ENCODE measurements at regions not wholly inside any gene's neighbourhood (a gene's known extent, or its start where the extent isn't known, plus 50 kb on each side); places are given as distances from the start of the nearest gene placed in this dataset.

GRCh38 chr3:151935446-151935845 lies 62.0 kb downstream of the SUCNR1 start:
- DNase-seq: no peak

- no peak for DNase-seq
Measured at GRCh38 chr3:151940481-151940880, 67.0 kb downstream of the SUCNR1 start.

GRCh38 chr3:151943539-151943938 lies 70.1 kb downstream of the SUCNR1 start:
- no peak for DNase-seq

GRCh38 chr3:151944356-151944755 lies 70.9 kb downstream of the SUCNR1 start:
- no peak for DNase-seq

GRCh38 chr3:151946606-151947005 lies 73.2 kb downstream of the SUCNR1 start:
- no peak for DNase-seq

GRCh38 chr3:151949706-151950105 lies 76.3 kb downstream of the SUCNR1 start:
- DNase-seq: no peak

GRCh38 chr3:151955356-151955755 lies 81.9 kb downstream of the SUCNR1 start:
- no peak for DNase-seq

GRCh38 chr3:151960961-151961580 lies 87.6 kb downstream of the SUCNR1 start:
- no peak for DNase-seq

GRCh38 chr3:151962352-151962751 lies 88.9 kb downstream of the SUCNR1 start:
- DNase-seq: no peak

GRCh38 chr3:151962912-151963311 lies 89.5 kb downstream of the SUCNR1 start:
- no peak for DNase-seq

GRCh38 chr3:151964743-151965142 lies 91.3 kb downstream of the SUCNR1 start:
- DNase-seq: no peak

GRCh38 chr3:151969026-151969642 lies 95.7 kb downstream of the SUCNR1 start:
- DNase-seq: no peak

- no peak for DNase-seq
Measured at GRCh38 chr3:151971814-151972579, 98.6 kb downstream of the SUCNR1 start.

- DNase-seq: no peak
Measured at GRCh38 chr3:151974067-151974466, 100.6 kb downstream of the SUCNR1 start.

- DNase-seq: no peak
Measured at GRCh38 chr3:151976211-151977050, 103.0 kb downstream of the SUCNR1 start.

GRCh38 chr3:151979906-151980305 lies 106.5 kb downstream of the SUCNR1 start:
- no peak for DNase-seq

GRCh38 chr3:151983538-151983937 lies 110.1 kb downstream of the SUCNR1 start:
- no peak for DNase-seq

GRCh38 chr3:151985787-151986430 lies 112.5 kb downstream of the SUCNR1 start:
- no peak for DNase-seq

GRCh38 chr3:151987893-151988292 lies 114.5 kb downstream of the SUCNR1 start:
- no peak for DNase-seq

GRCh38 chr3:151989621-151990020 lies 116.2 kb downstream of the SUCNR1 start:
- no peak for DNase-seq

GRCh38 chr3:151990696-151991376 lies 117.4 kb downstream of the SUCNR1 start:
- DNase-seq: no peak
